SK-N-SH treated with all-trans-retinoic acid at 6 μM for 48 hours (cell line): ENCODE measurements at regions not wholly inside any gene's neighbourhood (a gene's known extent, or its start where the extent isn't known, plus 50 kb on each side); places are given as distances from the start of the nearest gene placed in this dataset.

ENCODE experiments used
- ATAC-seq: fragments of 200-7000 bp; cut with Tn5 transposase; 3 replicates; pipeline ENCODE4 v1.9.1; 2020; ENCODE audit warnings: mild to moderate bottlenecking, moderate library complexity
- ARNTL ChIP-seq: fragments of 450-650 bp; formaldehyde crosslinking; IDR thresholded peaks from 2 replicates; pipeline ENCODE4 v1.5.0; 2020; ENCODE audit warnings: low read depth, mild to moderate bottlenecking, moderate library complexity, borderline replicate concordance
- BACH2 ChIP-seq: fragments of 250-450 bp; sonication (Bioruptor Pico); IDR thresholded peaks from 2 replicates; pipeline ENCODE4 v1.9.0; 2021; ENCODE audit warnings: mild to moderate bottlenecking, borderline replicate concordance
- CSDC2 ChIP-seq: fragments of 250-450 bp; sonication (Bioruptor Pico); IDR thresholded peaks from 2 replicates; pipeline ENCODE4 v1.5.0; 2020; ENCODE audit warnings: mild to moderate bottlenecking, moderate library complexity
- CSRNP3 ChIP-seq: fragments of 250-450 bp; sonication (Bioruptor Pico); IDR thresholded peaks from 2 replicates; pipeline ENCODE4 v1.5.1; 2021; ENCODE audit warnings: mild to moderate bottlenecking, moderate library complexity
- ESRRG ChIP-seq: fragments of 250-450 bp; sonication (Bioruptor Pico); IDR thresholded peaks from 2 replicates; pipeline ENCODE4 v1.6.1; 2021; ENCODE audit warnings: mild to moderate bottlenecking
- GLIS3 ChIP-seq: fragments of 250-450 bp; sonication (Bioruptor Pico); IDR thresholded peaks from 2 replicates; pipeline ENCODE4 v1.5.0; 2020; ENCODE audit warnings: mild to moderate bottlenecking, moderate library complexity
- ISL1 ChIP-seq: fragments of 250-450 bp; sonication (Bioruptor Pico); IDR thresholded peaks from 2 replicates; pipeline ENCODE4 v2.1.2; 2022; ENCODE audit warnings: mild to moderate bottlenecking, moderate library complexity
- OSR1 ChIP-seq: fragments of 250-450 bp; sonication (Bioruptor Pico); IDR thresholded peaks from 2 replicates; pipeline ENCODE4 v1.8.0; 2022; ENCODE audit warnings: moderate library complexity, mild to moderate bottlenecking, inconsistent platforms
- PATZ1 ChIP-seq: fragments of 250-450 bp; sonication (Bioruptor Pico); IDR thresholded peaks from 2 replicates; pipeline ENCODE4 v1.8.0; 2020; ENCODE audit warnings: mild to moderate bottlenecking, moderate library complexity, borderline replicate concordance
- POU6F1 ChIP-seq: fragments of 250-450 bp; sonication (Bioruptor Pico); IDR thresholded peaks from 2 replicates; pipeline ENCODE4 v1.8.0; 2021; ENCODE audit warnings: low read depth, mild to moderate bottlenecking, moderate library complexity, borderline replicate concordance
- PPARA ChIP-seq: fragments of 250-450 bp; sonication (Bioruptor Pico); IDR thresholded peaks from 2 replicates; pipeline ENCODE4 v1.5.0; 2020; ENCODE audit warnings: mild to moderate bottlenecking, borderline replicate concordance
- RARB ChIP-seq: fragments of 250-450 bp; sonication (Bioruptor Pico); IDR thresholded peaks from 2 replicates; pipeline ENCODE4 v1.8.0; 2021; ENCODE audit warnings: mild to moderate bottlenecking, moderate library complexity
- SNAI2 ChIP-seq: fragments of 250-450 bp; sonication (Bioruptor Pico); IDR thresholded peaks from 2 replicates; pipeline ENCODE4 v1.5.0; 2020; ENCODE audit warnings: mild to moderate bottlenecking, moderate library complexity
- TCF4 ChIP-seq: fragments of 250-450 bp; sonication (Bioruptor Pico); IDR thresholded peaks from 2 replicates; pipeline ENCODE4 v1.8.0; 2021; ENCODE audit warnings: mild to moderate bottlenecking, moderate library complexity, borderline replicate concordance
- TOX ChIP-seq: fragments of 250-450 bp; sonication (Bioruptor Pico); IDR thresholded peaks from 2 replicates; pipeline ENCODE4 v1.8.0; 2021; ENCODE audit warnings: mild to moderate bottlenecking, moderate library complexity, borderline replicate concordance
- TSHZ2 ChIP-seq: fragments of 250-450 bp; sonication (Bioruptor Pico); IDR thresholded peaks from 2 replicates; pipeline ENCODE4 v1.5.0; 2020; ENCODE audit warnings: mild to moderate bottlenecking, moderate library complexity
- ZC3H10 ChIP-seq: fragments of 250-450 bp; sonication (Bioruptor Pico); IDR thresholded peaks from 2 replicates; pipeline ENCODE4 v1.5.1; 2021; ENCODE audit warnings: mild to moderate bottlenecking, moderate library complexity
- ZFP3 ChIP-seq: fragments of 250-450 bp; sonication (Bioruptor Pico); IDR thresholded peaks from 2 replicates; pipeline ENCODE4 v1.5.0; 2020; ENCODE audit warnings: mild to moderate bottlenecking, moderate library complexity
- ZFP30 ChIP-seq: fragments of 450-650 bp; formaldehyde crosslinking; IDR thresholded peaks from 2 replicates; pipeline ENCODE4 v1.5.0; 2022; ENCODE audit warnings: mild to moderate bottlenecking, moderate library complexity
- ZNF565 ChIP-seq: fragments of 450-650 bp; formaldehyde crosslinking; conservative IDR thresholded peaks from 2 replicates; pipeline ENCODE4 v1.5.0; 2020; ENCODE audit warnings: low read depth, mild to moderate bottlenecking, moderate library complexity
- ZNF70 ChIP-seq: fragments of 450-650 bp; formaldehyde crosslinking; IDR thresholded peaks from 2 replicates; pipeline ENCODE4 v1.5.0; 2020; ENCODE audit warnings: mild to moderate bottlenecking, moderate library complexity

- no peak for TF ChIP-seq CSRNP3
- no peak for TF ChIP-seq PPARA (CRISPR knock-in tag)
- no peak for TF ChIP-seq ZFP3 (CRISPR knock-in tag)
- no peak for TF ChIP-seq ZNF70 (CRISPR knock-in tag)
- no peak for TF ChIP-seq ZC3H10 (CRISPR knock-in tag)
- TF ChIP-seq ZNF565 (CRISPR knock-in tag), result no peak
- no peak for TF ChIP-seq RARB
- TF ChIP-seq BACH2 (CRISPR knock-in tag), result no peak
- TF ChIP-seq TOX, result no peak
- no peak for TF ChIP-seq POU6F1 (CRISPR knock-in tag)
- no peak for TF ChIP-seq ZFP30 (CRISPR knock-in tag)
- no peak for TF ChIP-seq ESRRG
Observed at GRCh38 chr16:61324044-61324443, 712.2 kb downstream of the CDH8 start.

GRCh38 chr16:61323456-61323855 is 712.8 kb downstream of the CDH8 start:
- TF ChIP-seq TSHZ2 (CRISPR knock-in tag) (no peak), TCF4 (CRISPR knock-in tag) (no peak), BACH2 (CRISPR knock-in tag) (no peak), ZNF70 (CRISPR knock-in tag) (no peak)
- ATAC-seq, result no peak

More at GRCh38 chr16:61324044-61324443, 712.2 kb downstream of the CDH8 start:
- ATAC-seq, result no peak

GRCh38 chr16:61320791-61321190 is 715.4 kb downstream of the CDH8 start:
- TF ChIP-seq CSDC2 (no peak), OSR1 (CRISPR knock-in tag) (no peak), CSRNP3 (no peak), ISL1 (CRISPR knock-in tag) (no peak), ARNTL (CRISPR knock-in tag) (no peak), ESRRG (no peak), ZFP30 (CRISPR knock-in tag) (no peak), GLIS3 (CRISPR knock-in tag) (no peak), ZNF565 (CRISPR knock-in tag) (no peak), POU6F1 (CRISPR knock-in tag) (no peak), PATZ1 (CRISPR knock-in tag) (no peak), TCF4 (CRISPR knock-in tag) (no peak), SNAI2 (no peak), PPARA (CRISPR knock-in tag) (no peak)
- no peak for ATAC-seq
